ENCODE measurements at regions not wholly inside any gene's neighbourhood (a gene's known extent, or its start where the extent isn't known, plus 50 kb on each side); places are given as distances from the start of the nearest gene placed in this dataset. TPM values are rescaled to one million over a fixed set of nuclear protein-coding genes. Genes with fewer than 3 reads are reported as not detected.

DNA sequence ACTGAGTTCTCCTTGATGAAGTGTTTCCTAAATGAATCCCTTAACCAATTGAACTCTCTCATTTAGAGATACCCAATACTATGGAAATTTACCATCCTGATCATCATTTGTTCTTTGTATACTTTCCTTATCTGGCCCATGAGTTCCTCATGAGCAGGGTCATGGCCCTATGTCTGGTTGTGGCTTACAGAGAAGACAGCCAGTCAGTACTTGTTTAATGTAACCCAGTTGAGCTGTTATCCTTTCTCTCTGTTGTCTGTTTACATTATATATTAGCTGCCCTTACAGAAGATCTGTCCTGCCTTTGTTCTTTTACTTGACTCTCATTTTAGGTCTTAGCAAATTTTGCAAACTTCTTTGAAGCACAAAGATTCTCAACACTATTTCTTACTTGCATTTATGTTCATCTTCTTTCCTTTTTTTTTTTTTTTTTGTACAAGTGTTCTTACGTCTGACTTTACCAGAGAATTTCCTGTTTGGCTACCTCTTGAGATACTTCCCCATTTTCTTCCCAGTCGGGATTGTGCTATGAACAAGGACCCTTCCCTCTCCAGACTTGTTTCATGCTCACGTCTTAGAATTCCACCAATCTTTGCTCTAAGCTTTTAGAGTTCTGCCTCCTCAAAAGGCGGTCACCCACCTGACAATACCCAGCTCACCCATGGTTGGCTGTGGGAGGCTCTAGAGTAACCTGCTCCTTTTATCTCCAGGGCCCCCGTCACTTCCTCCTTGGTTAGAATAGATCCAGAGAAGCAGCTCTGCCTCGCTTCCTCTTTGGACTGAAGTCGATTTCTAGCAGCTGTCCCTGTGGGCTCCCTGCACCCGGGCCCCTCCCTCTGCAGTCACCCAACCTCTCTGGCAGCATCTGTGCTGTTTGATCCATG, 53.6 kb upstream of the RUNX1 start:
- DNase-seq (ENCODE audit: low read depth in 1 of 2, low spot score in 1 of 2): peak; percentile 74 to 97
- Histone ChIP-seq H3K4me3 (replicated peaks; ENCODE audit: insufficient read depth, low read length) (peak overlapping the region; percentile 9; the same call in 1 of the 2 replicates), H3K27ac (replicated peaks) (peak overlapping the region; percentile 79), H3K27me3 (ENCODE audit: insufficient read depth, poor library complexity, severe bottlenecking) (no peaks in the 10 kb centered on the region)
- TF ChIP-seq GABPA (IDR thresholded peaks at IDR 0.05; ENCODE audit: low read depth) (no peak), SPI1 (IDR thresholded peaks at IDR 0.05; ENCODE audit: borderline replicate concordance, low read depth) (peak; percentile 96)

GRCh38 chr21:35100349-35100811, 51.3 kb upstream of the RUNX1 start:
- Histone ChIP-seq H3K27ac (replicated peaks) (no peak overlapping the region), H3K27me3 (ENCODE audit: insufficient read depth, poor library complexity, severe bottlenecking) (no peaks in the 10 kb centered on the region), H3K4me3 (replicated peaks; ENCODE audit: insufficient read depth, low read length) (no peak overlapping the region)
- no peak for DNase-seq (ENCODE audit: low read depth in 1 of 2, low spot score in 1 of 2)
- TF ChIP-seq, protein P1, sequence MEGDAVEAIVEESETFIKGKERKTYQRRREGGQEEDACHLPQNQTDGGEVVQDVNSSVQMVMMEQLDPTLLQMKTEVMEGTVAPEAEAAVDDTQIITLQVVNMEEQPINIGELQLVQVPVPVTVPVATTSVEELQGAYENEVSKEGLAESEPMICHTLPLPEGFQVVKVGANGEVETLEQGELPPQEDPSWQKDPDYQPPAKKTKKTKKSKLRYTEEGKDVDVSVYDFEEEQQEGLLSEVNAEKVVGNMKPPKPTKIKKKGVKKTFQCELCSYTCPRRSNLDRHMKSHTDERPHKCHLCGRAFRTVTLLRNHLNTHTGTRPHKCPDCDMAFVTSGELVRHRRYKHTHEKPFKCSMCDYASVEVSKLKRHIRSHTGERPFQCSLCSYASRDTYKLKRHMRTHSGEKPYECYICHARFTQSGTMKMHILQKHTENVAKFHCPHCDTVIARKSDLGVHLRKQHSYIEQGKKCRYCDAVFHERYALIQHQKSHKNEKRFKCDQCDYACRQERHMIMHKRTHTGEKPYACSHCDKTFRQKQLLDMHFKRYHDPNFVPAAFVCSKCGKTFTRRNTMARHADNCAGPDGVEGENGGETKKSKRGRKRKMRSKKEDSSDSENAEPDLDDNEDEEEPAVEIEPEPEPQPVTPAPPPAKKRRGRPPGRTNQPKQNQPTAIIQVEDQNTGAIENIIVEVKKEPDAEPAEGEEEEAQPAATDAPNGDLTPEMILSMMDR (IDR thresholded peaks at IDR 0.05; ENCODE audit: insufficient read depth, low read length): no peak
- no peak for TF ChIP-seq SPI1 (IDR thresholded peaks at IDR 0.05; ENCODE audit: borderline replicate concordance, low read depth)
- TF ChIP-seq GABPA (IDR thresholded peaks at IDR 0.05; ENCODE audit: low read depth): no peak
- no peak for TF ChIP-seq POLR2AphosphoS5 (IDR thresholded peaks at IDR 0.05; ENCODE audit: low read depth)
- TF ChIP-seq, protein P2, sequence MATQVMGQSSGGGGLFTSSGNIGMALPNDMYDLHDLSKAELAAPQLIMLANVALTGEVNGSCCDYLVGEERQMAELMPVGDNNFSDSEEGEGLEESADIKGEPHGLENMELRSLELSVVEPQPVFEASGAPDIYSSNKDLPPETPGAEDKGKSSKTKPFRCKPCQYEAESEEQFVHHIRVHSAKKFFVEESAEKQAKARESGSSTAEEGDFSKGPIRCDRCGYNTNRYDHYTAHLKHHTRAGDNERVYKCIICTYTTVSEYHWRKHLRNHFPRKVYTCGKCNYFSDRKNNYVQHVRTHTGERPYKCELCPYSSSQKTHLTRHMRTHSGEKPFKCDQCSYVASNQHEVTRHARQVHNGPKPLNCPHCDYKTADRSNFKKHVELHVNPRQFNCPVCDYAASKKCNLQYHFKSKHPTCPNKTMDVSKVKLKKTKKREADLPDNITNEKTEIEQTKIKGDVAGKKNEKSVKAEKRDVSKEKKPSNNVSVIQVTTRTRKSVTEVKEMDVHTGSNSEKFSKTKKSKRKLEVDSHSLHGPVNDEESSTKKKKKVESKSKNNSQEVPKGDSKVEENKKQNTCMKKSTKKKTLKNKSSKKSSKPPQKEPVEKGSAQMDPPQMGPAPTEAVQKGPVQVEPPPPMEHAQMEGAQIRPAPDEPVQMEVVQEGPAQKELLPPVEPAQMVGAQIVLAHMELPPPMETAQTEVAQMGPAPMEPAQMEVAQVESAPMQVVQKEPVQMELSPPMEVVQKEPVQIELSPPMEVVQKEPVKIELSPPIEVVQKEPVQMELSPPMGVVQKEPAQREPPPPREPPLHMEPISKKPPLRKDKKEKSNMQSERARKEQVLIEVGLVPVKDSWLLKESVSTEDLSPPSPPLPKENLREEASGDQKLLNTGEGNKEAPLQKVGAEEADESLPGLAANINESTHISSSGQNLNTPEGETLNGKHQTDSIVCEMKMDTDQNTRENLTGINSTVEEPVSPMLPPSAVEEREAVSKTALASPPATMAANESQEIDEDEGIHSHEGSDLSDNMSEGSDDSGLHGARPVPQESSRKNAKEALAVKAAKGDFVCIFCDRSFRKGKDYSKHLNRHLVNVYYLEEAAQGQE (IDR thresholded peaks at IDR 0.05; ENCODE audit: insufficient replicate concordance, low read depth): no peak

DNA sequence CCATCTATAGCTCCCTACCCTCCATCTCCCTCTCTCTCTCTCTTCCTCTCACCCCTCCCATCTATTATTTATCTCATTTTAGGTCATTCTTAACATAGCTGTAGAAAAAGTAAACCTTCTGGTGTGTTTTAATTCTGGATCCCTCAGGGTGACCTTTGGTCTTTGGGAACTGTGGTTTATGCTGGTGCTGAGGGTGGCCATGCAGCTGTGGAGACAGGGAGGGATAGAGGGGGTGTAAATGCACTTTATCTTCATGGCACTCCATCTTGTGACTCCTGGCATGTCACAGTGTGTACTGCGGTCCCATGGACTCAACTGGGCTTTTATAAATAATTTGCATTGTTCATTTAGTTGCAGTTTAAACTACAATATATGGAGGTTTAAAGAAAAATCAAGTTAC, 50.2 kb upstream of the RUNX1 start:
- Histone ChIP-seq H3K4me3 (replicated peaks; ENCODE audit: insufficient read depth, low read length) (no peak overlapping the region), H3K27ac (replicated peaks) (no peak overlapping the region), H3K27me3 (ENCODE audit: insufficient read depth, poor library complexity, severe bottlenecking) (no peaks in the 10 kb centered on the region)
- TF ChIP-seq GABPA (IDR thresholded peaks at IDR 0.05; ENCODE audit: low read depth): no peak
- TF ChIP-seq, protein P2 (IDR thresholded peaks at IDR 0.05; ENCODE audit: insufficient replicate concordance, low read depth): no peak
- TF ChIP-seq SPI1 (IDR thresholded peaks at IDR 0.05; ENCODE audit: borderline replicate concordance, low read depth): no peak
- TF ChIP-seq POLR2AphosphoS5 (IDR thresholded peaks at IDR 0.05; ENCODE audit: low read depth): no peak
- TF ChIP-seq, protein P1 (IDR thresholded peaks at IDR 0.05; ENCODE audit: insufficient read depth, low read length): no peak
- DNase-seq (ENCODE audit: low read depth in 1 of 2, low spot score in 1 of 2): no peak

Small RNAs in the stretch of these regions (microRNA-seq; reads per million reads assigned to microRNA genes)
- gene MIR802: not detected

Measured in HL-60 (cell line).